HG03558 (cell line): ENCODE measurements at regions not wholly inside any gene's neighbourhood (a gene's known extent, or its start where the extent isn't known, plus 50 kb on each side); places are given as distances from the start of the nearest gene placed in this dataset.

Source experiments
- ATAC-seq: cut with Tn5 transposase; IDR thresholded peaks from one replicate; pipeline ENCODE4 v1.9.1; 2021; ENCODE audit warnings: moderate number of reproducible peaks; ENCODE audit not compliant: unreplicated experiment; ENCODE audit errors: extremely low read depth

DNA sequence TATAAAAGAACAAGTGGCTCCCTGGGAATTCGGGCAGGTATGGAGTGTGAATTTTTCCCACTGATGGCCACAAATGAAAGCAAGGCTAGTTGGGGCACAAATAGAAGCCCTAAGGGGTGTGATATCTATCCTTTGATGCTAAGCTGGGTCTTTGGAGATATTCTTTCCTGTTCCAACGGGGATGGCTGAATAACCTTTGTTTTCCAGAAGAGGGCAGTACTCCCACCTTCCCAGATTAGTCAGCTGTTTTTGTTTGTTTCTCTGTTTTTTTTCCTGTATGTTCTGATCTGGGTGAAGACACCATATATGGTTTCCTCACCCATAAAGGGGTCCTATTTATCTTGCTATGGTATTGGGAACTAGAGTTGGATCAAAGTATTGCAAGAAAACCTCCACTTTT is 947.7 kb upstream of the SORCS1 start:
- no peak for ATAC-seq

DNA sequence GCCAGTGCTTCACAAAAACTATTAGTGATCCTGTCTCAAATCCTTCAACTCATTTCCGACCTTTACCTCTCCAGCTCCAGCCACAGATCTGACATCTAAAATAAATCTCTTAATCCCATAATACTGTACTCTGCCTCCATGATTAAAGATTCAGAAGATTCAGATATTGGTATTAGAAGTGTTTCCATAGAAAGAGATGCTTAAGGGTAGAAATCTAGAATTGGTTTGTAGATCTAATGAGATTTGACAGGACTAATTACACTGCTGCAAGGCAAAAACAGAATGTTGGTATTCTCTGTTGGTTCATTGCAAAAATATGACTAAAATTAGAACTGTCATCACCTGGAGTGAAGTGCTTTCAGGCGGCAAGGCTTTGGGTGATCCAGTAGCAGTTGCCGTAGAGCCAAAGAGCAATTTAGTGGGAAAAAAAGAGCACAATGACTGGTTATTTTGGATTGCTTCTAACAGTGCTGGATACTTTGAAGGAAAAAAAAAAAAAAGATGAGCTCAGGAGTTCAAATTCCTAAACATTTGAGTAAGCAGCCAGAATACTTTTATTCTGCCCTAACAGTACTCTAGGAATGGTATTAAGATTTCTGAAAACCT is 940.1 kb upstream of the SORCS1 start:
- ATAC-seq: no peak

DNA sequence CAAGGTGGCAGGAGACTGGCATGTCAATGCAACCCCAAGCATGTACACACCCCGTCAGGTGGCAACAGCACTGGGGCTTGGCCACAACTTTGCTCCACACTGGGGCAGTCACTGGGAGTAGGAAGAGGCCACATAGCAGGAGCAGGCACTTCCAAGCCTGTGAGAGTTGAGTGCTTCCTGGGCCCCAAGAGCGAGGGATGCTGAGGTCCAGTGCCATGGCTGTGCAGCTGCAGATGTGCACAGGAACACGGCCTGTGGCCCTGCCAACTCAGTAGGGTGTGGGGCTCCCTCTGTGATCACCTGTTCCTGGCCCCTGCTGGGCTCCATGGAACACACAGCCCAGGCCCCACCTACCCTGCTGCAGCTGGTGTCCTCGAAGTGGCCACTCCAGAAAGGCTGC is 932.8 kb upstream of the SORCS1 start:
- no peak for ATAC-seq

DNA sequence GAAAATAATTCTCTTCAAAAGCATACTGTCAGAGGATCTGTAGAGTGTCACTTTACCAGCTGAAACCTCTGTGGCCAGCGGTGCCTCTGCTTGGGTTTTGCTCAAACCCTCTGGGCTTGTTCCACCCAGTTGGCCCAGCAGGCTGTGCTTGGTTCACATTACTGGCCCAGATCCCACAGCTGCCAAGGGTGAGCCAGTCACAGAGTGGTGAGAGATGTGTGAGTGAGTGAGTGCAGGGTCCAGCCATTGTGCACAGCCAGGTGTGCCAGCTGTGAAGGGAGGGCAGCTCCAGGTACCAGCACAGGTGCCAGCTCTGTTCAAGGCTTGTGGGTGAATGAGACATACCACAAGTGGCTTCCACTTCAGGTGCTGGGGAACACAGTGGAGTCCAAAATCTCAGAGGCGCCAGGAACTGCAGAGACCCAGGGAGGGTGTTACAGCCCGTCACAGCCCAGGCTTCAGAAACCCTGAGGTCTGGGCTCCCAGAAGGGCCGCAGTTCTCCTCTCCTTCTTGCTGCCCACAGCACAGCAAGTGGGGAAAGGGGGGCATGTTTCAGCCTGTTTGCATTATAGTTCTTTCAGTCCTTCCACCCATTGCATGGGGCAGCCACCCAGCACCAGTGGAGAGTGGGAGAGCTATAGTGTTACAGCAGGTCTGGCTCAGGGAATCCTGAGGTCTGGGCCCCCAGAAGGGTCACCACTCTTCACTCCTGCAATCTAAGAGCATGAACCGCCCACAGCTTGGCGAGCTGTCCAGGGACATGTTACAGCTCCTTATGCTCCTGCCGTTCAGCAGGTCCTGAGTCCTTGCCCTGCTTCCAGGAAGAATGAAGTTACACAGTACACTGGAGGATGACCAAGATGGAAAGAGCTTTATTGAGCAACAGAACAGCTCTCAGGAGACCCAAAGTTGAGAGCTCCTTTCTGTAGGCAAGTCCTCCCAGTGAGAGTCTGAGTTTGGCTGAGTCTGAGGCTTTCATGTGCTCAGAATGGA is 931.7 kb upstream of the SORCS1 start:
- no peak for ATAC-seq

DNA sequence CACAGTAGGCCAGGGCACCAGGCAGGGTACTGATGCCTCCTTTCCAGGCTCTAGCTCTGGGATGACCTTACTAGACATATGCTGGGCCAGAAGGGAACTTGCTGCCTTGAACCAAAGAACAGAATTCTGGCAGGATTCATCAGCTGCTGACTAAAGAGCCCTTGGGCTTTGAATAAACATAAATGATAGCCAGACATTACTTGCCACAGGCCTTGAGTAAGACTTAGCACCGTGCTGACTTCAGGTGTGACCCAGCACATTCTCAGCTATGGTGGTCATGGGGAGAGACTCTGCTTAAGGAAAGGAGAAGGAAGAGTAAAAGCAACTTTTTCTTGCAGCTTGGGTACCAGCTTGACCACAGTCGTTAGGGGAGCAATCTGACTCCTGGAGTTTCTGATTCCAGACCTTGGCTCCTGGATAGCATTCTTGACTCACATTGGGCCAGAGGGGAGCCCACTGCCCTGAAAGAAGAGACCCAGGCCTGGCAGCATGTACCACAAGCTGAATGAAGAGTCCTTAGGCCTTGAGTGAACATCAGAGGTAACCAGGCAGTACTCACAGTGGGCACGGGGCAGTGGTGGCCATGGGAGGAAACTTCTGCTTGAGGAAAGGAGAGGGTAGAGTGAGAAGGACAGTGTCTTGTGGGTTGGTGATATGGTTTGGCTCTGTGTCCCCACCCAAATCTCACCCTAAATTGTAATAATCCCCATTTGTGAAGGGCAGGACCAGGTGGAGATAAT is 926.1 kb upstream of the SORCS1 start:
- no peak for ATAC-seq

DNA sequence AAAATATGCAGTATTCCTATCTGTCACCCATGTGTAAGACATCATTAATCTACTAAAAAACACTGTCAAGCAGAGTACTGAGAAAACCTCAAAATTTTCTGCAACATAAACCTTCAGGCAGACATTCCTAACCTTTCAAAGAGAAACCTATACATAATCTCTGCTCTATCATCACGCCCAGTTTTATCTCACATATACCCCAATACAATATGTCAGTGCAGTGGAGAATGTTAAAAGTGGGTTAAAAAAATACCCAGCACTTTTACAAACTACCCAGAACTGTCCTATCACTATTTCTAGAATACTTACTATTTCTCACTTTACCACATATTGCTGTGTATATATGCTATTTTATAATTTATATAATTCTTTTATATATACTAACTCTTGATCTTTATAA is 922.0 kb upstream of the SORCS1 start:
- ATAC-seq: no peak

DNA sequence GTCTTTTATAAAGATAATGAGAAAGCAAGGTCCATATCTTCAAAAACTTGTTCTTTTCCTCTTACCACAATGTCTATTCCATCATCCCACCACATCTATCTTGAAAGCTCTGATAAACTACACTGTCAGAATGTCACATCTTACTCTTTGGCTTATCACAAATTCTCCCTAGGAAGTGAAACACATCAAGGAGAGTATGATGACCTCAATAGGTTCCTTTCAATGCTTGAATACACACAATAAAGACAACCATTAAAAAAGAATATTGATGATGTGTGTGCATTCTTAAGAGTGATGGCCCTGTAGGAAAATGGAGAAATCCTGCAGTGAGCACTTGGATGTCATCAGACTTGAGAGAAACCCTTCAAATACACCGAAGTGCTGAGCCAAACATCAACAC is 918.1 kb upstream of the SORCS1 start:
- ATAC-seq: no peak

DNA sequence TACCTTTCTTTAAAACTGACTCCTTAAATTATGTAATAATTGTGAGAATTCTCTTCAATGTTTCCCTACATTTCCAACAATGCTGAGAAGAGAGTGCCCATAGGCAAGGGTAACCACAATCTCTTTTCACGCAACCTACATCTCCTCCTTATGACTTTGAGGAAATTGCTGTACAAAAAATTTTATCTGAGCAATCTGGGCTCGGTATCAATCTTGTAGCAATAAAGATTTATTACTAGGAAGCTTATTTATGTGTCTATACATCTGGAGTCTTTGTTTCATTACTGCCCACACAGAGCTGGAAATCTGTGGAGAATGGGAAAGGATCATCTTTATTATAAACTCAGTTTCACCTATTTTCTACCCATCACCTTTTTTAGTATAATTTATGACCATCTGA is 913.8 kb upstream of the SORCS1 start:
- no peak for ATAC-seq

DNA sequence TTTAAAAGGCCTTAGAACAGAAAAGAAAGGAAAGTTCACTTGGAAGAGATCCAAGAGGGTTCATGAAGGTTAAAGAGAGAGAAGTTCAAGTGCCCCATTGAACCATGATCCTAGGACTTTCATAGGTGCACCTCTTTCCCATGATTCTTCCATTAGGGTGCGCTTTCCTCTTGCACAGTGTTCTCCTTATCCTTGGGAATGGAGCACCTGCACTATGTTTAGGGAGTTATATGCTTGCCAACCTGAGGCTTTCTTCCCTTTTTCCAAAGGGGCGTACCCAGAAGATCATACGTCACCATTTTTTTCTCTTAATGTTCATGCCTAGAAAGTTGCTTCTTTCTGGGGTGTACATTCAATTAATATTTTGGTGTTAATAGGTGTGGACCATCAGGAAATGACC is 908.0 kb upstream of the SORCS1 start:
- ATAC-seq: no peak

DNA sequence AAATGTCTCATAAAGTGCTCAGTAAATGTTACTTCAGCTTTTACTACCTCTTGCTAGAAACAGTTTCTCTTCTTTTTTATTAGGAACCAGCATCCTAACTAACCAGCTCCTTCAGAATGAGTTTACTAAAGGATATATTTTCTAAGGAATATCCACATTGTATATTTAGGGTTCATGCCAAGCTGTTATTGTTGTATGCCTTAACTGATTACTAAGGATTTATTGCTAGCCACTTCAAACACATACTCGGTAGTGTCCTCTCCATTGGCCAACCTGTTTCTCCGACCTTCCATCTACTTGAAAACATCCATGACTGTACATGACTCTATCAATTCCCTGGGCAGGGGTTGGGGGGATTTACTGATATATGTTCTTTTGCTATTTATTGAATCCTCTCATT is 906.3 kb upstream of the SORCS1 start:
- no peak for ATAC-seq

DNA sequence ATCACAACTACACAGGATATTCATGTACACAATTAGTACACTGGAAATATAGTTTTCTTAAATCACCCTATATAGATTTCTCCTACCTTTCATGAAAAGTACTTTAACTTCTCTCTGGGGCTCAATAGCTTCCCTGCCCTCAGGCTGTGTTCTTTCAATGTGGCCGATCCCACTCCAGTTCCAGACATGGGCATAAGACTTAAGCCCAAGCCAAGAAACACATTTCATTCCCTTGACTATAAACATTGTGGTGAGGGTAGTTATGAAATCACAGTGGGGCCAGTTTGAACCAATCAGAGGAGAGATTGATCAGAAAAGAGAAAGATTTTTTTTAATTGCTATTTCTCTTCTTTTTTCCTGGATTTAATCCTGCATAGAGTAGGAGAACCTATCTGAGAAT is 904.6 kb upstream of the SORCS1 start:
- ATAC-seq: no peak

DNA sequence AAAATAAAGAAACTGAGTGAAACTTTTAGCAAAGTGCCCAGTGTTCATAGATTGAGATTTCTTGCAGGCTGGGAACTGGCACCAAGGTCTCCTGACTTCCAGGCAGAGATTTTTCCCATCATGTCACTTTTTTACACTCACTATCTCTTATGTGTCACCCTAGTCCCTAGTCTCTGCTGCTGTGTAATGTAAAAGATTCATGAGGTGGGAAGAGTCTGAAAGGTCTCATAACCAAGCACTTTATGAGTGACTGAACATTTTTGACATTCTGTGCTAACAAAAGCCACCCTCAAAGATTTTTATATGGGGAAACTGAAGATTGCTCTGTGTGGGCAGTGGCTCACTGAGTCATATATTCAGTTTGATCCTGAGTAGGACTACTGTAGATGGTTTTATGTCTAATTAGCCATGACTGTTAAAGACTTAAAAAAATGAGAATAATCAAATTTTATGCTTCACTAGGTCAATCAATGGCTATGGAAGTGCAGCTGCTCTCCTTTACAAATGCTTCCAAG is 900.3 kb upstream of the SORCS1 start:
- ATAC-seq: no peak

DNA sequence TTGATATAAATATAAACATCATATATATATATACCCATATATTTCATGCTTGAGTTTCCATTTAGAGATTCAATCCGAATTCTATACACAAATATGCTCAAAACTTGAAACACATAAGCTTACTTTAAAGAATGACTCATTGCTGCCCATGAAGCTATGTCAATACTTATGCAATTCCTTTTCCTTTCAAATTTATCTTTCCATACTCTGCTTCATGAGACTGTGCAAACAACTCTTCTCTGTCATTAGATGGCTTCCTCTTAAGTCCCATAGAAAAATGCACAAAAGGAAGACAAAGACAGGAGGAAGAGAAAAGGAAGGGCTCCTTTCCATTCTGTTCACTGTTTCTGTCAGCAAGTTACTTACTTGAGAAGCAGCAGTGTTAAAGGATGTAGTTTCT is 895.7 kb upstream of the SORCS1 start:
- no peak for ATAC-seq

DNA sequence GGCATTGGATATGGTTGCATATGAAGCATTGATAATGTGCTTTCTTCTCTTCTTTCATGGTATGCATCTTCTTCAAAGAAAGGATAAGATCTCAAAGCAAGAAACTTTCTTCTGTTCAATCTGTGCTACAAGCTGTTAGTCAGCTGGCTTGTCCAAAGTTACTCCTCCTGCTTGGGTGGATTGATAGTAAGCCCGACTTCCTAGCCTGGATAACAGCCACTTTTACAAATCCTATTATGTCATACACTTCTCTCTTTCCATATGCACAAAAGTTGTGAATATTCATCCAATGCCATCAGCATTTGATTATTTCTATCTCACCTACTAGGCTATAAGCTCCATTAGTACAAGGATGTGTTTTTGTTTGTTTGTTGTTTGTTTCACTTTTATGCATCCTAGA is 891.0 kb upstream of the SORCS1 start:
- ATAC-seq: no peak

DNA sequence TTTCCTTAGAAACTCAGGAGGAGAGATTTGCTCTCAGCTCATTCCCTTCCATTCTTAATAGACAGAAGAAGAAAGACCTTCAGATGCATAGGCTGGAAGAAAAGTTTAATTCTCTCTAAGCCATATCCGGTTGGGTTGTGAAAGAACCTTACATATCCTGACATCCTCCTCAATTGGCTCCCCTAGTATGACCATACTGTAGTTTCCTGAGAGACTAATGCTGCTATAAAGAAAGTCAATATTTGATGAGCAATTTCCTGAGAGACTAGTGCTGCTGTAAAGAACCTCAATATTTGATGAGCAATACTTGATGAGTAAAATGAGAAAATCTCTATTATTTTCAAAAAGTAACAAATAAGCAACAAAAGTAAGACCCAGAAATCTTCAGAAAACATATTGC is 888.5 kb upstream of the SORCS1 start:
- no peak for ATAC-seq

DNA sequence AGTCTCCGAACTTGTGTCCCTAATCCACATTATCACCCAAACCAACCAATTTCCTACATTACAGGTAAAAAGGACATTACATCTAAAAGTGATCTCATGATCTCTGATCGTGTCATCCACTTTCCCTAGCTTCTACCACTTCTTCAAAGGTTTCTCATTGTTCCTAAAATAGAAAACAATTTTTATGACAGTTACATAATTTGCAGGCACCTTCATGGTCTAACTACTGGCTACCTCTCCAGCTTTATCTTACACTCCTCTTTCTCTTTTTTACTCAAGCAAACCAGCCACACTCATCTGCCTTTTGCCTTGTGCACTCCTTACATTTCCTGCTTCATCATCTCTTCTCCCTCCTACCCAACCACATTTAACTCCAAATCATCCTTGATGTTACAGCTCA is 886.7 kb upstream of the SORCS1 start:
- ATAC-seq: no peak

DNA sequence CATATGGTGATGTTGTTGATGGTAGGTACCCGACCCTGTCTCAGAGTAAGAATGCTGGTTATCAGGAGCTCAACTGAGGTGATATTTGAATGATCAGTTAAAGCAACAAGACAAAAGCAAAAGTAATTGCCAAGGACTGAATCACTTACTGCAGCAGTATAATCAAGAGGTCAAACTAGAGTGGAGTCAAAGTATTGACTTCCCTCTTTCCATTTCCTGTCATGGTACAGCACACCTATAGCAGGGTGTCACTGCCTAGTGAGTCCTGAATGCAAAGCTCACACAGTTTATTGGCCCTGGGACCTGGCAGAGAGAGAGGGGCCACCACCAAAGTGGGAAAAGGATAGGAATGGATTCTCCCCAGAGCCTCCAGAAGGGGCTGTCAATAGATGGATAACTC is 886.1 kb upstream of the SORCS1 start:
- ATAC-seq: no peak

DNA sequence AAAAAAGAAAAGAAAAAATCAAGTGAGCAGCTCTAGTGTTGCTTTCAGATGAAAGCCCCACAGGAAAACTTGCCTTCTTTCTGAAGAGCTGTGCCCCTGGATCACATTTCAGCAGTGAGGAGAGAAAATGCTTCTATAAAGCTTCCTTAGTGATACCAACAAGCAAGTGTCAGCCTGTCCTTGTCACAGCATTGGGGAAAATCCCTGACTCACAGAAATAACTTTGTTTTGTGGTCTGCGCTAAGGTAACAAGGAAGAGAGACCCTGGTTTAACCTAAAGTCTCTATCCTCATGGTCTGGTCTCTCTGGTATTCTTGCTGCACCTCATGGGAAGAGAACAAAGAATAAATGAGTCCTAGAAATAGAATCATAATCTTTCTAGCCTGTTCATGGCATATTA is 885.2 kb upstream of the SORCS1 start:
- ATAC-seq: no peak

DNA sequence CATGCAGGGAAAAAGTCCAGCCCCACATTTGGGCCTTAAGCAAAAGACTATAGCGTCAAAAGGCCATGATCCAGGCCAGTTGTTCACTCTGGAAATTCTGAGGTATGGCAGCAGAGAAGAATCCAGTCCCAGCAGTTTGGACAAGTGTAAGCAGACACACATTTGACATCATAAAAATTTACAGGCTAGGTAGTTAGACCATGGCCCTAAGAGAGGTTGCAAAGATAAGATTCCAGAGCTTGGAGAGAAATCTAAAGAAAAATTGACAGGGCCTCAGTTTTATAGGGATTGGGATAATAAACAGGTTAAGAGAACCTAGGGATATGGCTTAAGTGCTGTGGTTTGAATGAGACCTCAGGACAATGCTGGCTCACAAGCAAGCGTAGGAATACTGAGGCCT is 884.4 kb upstream of the SORCS1 start:
- no peak for ATAC-seq

DNA sequence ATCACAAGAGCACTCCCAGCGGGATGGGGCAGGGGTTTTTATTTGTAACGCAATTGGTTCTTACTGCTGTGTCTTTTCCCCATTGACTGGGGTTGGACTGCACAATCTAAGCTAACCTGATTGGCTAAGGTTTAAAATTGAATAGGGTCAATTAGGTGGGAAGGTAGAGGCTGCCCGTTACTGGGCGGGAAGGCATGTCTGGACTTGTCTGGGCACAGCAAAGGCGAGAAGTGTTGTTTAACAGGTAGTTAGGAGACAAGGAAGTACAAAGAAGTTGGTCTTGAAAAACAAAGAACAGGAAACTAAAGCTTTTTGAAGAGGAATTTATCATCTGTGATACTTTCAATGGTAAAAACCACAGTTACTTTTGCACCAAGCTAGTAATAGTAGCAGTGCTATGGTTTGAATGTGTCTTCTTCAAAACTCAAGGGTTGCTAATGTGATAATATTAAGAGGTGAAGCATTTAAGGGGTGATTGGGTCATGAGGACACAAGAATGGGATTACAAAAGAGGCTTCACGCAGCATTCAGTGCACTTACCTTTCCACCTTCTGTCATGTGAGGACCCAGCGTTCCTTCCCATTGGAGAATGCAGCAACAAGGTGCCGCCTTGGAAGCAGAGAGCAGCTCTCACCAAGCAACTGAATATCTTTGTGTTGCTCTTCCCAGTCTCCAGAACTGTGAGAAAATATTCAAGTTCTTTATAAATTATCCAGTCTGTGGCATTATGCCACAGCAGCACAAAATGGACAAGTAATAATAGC is 875.5 kb upstream of the SORCS1 start:
- ATAC-seq: no peak
